IMR-90 (cell line): ENCODE measurements at regions not wholly inside any gene's neighbourhood (a gene's known extent, or its start where the extent isn't known, plus 50 kb on each side); places are given as distances from the start of the nearest gene placed in this dataset.
"Not testable (repeated sequence)": the region's sequence is repeated elsewhere in the genome, so short reads cannot be mapped to it uniquely, and the experiment has no call there.

Experiments
- ATAC-seq: fragments of 200-7000 bp; cut with Tn5 transposase; 2 replicates; pipeline ENCODE4 v1.9.1; 2020; ENCODE audit warnings: low read depth, mild to moderate bottlenecking, moderate library complexity
- BruUV-seq: library from RNA; stranded (reverse); fragments of 400-500 nt; replicated peaks from 2 replicates; lab custom pipeline; 2021; lab: Mats Ljungman, UMichigan
- CTCF ChIA-PET: fragments of 300-600 bp; formaldehyde crosslinking; extraction: SDS; loops from one replicate; lab custom pipeline; 2021; ENCODE audit warnings: antibody characterized with exemption; lab: Yijun Ruan, JAX
- POLR2A ChIA-PET: fragments of 300-600 bp; sonication (Branson Sonifier 250); formaldehyde crosslinking; loops from one replicate; lab custom pipeline; 2022; ENCODE audit warnings: antibody characterized with exemption; ENCODE audit not compliant: unreplicated experiment; lab: Charles Lee
- DNase-seq: peaks from one replicate; pipeline ENCODE4 v3.0.0; 2013
- H2AFZ ChIP-seq: replicated peaks from 2 replicates; pipeline ENCODE3; 2013; ENCODE audit warnings: low read length, mild to moderate bottlenecking; ENCODE audit not compliant: poor library complexity
- H2AK5ac ChIP-seq: 2 replicates; pipeline ENCODE4 v1.6.1; 2013; ENCODE audit warnings: low read depth, low read length, inconsistent platforms
- H2AK9ac ChIP-seq: replicated peaks from 2 replicates; pipeline ENCODE3; 2013; ENCODE audit warnings: mild to moderate bottlenecking, low read depth, low read length, moderate library complexity; ENCODE audit not compliant: poor library complexity
- H2BK120ac ChIP-seq: 2 replicates; pipeline ENCODE4 v1.6.1; 2013; ENCODE audit warnings: low read depth, low read length, inconsistent platforms
- H2BK15ac ChIP-seq: 3 replicates; pipeline ENCODE4 v1.6.1; 2013; ENCODE audit warnings: low read depth, low read length, inconsistent platforms
- H2BK20ac ChIP-seq: 2 replicates; pipeline ENCODE4 v1.6.1; 2013; ENCODE audit warnings: low read depth, mild to moderate bottlenecking, inconsistent platforms, low read length, moderate library complexity
- H2BK5ac ChIP-seq: 2 replicates; pipeline ENCODE4 v1.6.1; 2013; ENCODE audit warnings: mild to moderate bottlenecking, low read depth, low read length, inconsistent platforms; ENCODE audit not compliant: poor library complexity, severe bottlenecking
- H3K14ac ChIP-seq: replicated peaks from 2 replicates; pipeline ENCODE4 v1.6.1; 2013; ENCODE audit warnings: low read depth, low read length, inconsistent platforms
- H3K18ac ChIP-seq: 2 replicates; pipeline ENCODE4 v1.6.1; 2013; ENCODE audit warnings: low read depth, low read length, control low read depth
- H3K23ac ChIP-seq: 2 replicates; pipeline ENCODE4 v1.6.1; 2013; ENCODE audit warnings: low read depth, low read length, inconsistent platforms
- H3K27ac ChIP-seq: 2 replicates; pipeline ENCODE4 v1.5.1; 2013; ENCODE audit warnings: mild to moderate bottlenecking, control low read depth, low read length; ENCODE audit not compliant: insufficient read depth
- H3K27me3 ChIP-seq: 2 replicates; pipeline ENCODE4 v1.6.1; 2013; ENCODE audit warnings: low read length; ENCODE audit not compliant: control insufficient read depth, insufficient read depth
- H3K36me3 ChIP-seq: 2 replicates; pipeline ENCODE4 v1.6.1; 2013; ENCODE audit warnings: low read length, mixed read lengths; ENCODE audit not compliant: control insufficient read depth, insufficient read depth
- H3K4ac ChIP-seq: 2 replicates; pipeline ENCODE4 v1.6.1; 2013; ENCODE audit warnings: low read depth, low read length, inconsistent platforms
- H3K4me1 ChIP-seq: 2 replicates; pipeline ENCODE4 v1.6.1; 2013; ENCODE audit warnings: low read length, mixed read lengths; ENCODE audit not compliant: control insufficient read depth, insufficient read depth
- H3K4me2 ChIP-seq: 2 replicates; pipeline ENCODE4 v1.6.1; 2013; ENCODE audit warnings: low read depth, mild to moderate bottlenecking, control low read depth, low read length, moderate library complexity
- H3K4me3 ChIP-seq: 2 replicates; pipeline ENCODE4 v1.5.1; 2013; ENCODE audit warnings: low read depth, mild to moderate bottlenecking, control low read depth, low read length, moderate library complexity; ENCODE audit not compliant: insufficient read depth
- H3K56ac ChIP-seq: 2 replicates; pipeline ENCODE4 v1.6.1; 2013; ENCODE audit warnings: low read length, inconsistent platforms; ENCODE audit not compliant: insufficient read depth; ENCODE audit errors: extremely low read depth
- H3K79me1 ChIP-seq, 2 experiments: 2 replicates each; pipeline ENCODE4 v1.6.1; 2013; ENCODE audit warnings: low read length in 2 of 2, inconsistent platforms in 1 of 2, low read depth in 1 of 2
- H3K9ac ChIP-seq: 2 replicates; pipeline ENCODE4 v1.6.1; 2013; ENCODE audit warnings: low read depth, low read length, control low read depth
- H3K9me1 ChIP-seq: 2 replicates; pipeline ENCODE4 v1.6.1; 2013; ENCODE audit warnings: low read length, inconsistent platforms; ENCODE audit not compliant: insufficient read depth
- H3K9me3 ChIP-seq: 2 replicates; pipeline ENCODE4 v1.6.1; 2013; ENCODE audit warnings: low read length; ENCODE audit not compliant: control insufficient read depth, insufficient read depth
- H4K20me1 ChIP-seq: 2 replicates; pipeline ENCODE4 v1.6.1; 2013; ENCODE audit warnings: low read length, inconsistent platforms; ENCODE audit not compliant: insufficient read depth
- H4K5ac ChIP-seq: 2 replicates; pipeline ENCODE4 v1.6.1; 2013; ENCODE audit warnings: mild to moderate bottlenecking, low read depth, low read length, control low read depth
- H4K8ac ChIP-seq, 2 experiments: 2 replicates each; pipeline ENCODE4 v1.6.1; 2013; ENCODE audit warnings: low read depth in 2 of 2, low read length in 2 of 2, control low read depth in 1 of 2, inconsistent platforms in 1 of 2
- H4K91ac ChIP-seq: 2 replicates; pipeline ENCODE4 v1.6.1; 2013; ENCODE audit warnings: low read depth, low read length, inconsistent platforms; ENCODE audit not compliant: insufficient read depth
- WGBS, 2 experiments: methylation state at CpG; one replicate each; pipeline versions ENCODE4 v1.1.5 to v1.1.7; 2013; ENCODE audit warnings: missing lambda C conversion rate in 2 of 2; ENCODE audit not compliant: insufficient read length in 1 of 2; ENCODE audit errors: extremely low coverage in 2 of 2; 5-methylcytosine and 5-hydroxymethylcytosine counted together
- dilution Hi-C: fragments of 300-500 bp; cut with HindIII; formaldehyde crosslinking; loops from one replicate; pipeline ENCODE4 v1.14.3; 2018; ENCODE audit warnings: low sequenced_read_pairs; ENCODE audit not compliant: unreplicated experiment
- in situ Hi-C: fragments of 300-500 bp; cut with MboI; formaldehyde crosslinking; loops from 3 replicates; pipeline ENCODE4 v1.14.3; 2019; ENCODE audit warnings: low sequenced_read_pairs, inconsistent platforms, mixed read lengths
- intact Hi-C: fragments of 100-400 bp; cut with micrococcal nuclease; formaldehyde crosslinking; loops from 2 replicates; pipeline ENCODE4 v1.10.0; 2022

GRCh38 chr6:96694429-96694828 lies 131.5 kb downstream of the FHL5 start:
- H4K20me1 ChIP-seq, intact Hi-C loops, H3K14ac ChIP-seq, H3K23ac ChIP-seq, H3K4me3 ChIP-seq, H4K8ac ChIP-seq, H2BK20ac ChIP-seq, H3K9me3 ChIP-seq, H2AK9ac ChIP-seq, DNase-seq, H3K79me1 ChIP-seq, H3K4me1 ChIP-seq, H2BK5ac ChIP-seq, CTCF ChIA-PET, H3K4me2 ChIP-seq, in situ Hi-C loops, H2BK15ac ChIP-seq, H3K9ac ChIP-seq, H3K27me3 ChIP-seq, ATAC-seq, H3K18ac ChIP-seq, H2AK5ac ChIP-seq, BruUV-seq, H2BK120ac ChIP-seq, H4K5ac ChIP-seq, H3K4ac ChIP-seq, dilution Hi-C loops, POLR2A ChIA-PET, H2AFZ ChIP-seq, H4K91ac ChIP-seq, H3K36me3 ChIP-seq, H3K27ac ChIP-seq, H3K9me1 ChIP-seq, H3K56ac ChIP-seq: not testable (repeated sequence)
- WGBS, 2 experiments, result no CpG with 5 or more reads among the region's 3 CpGs
